T-helper 9 cell (primary cell): ENCODE measurements at regions not wholly inside any gene's neighbourhood (a gene's known extent, or its start where the extent isn't known, plus 50 kb on each side); places are given as distances from the start of the nearest gene placed in this dataset.
"Not testable (repeated sequence)": the region's sequence is repeated elsewhere in the genome, so short reads cannot be mapped to it uniquely, and the experiment has no call there.

Source experiments
- DNase-seq: peaks from one replicate; pipeline ENCODE4 v3.0.0-alpha.2; 2020

- no peak for DNase-seq
These were observed 52.1 kb downstream of the PWWP3B start for GRCh38 chrX:106220177-106220576.

GRCh38 chrX:106243376-106243775, 75.3 kb downstream of the PWWP3B start:
- DNase-seq: no peak

DNA sequence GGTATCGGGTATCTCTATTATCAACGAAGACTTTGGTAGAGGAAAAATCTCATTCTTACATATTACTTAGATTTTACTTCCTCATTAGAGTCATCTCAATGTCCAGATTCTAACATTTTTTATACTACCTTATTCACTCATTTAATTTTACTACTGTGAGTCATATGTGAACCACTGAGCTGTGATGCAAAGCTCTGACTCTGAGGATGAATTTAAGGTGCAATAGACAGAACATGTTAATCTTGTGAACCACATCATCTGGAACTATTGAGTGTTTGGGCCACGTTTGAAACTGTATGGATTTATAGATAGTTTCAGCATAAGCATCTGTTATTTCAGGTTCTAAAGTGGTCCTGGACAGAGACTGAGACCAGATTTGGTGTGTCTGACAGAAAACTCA, 78.4 kb downstream of the PWWP3B start:
- DNase-seq: no peak

DNA sequence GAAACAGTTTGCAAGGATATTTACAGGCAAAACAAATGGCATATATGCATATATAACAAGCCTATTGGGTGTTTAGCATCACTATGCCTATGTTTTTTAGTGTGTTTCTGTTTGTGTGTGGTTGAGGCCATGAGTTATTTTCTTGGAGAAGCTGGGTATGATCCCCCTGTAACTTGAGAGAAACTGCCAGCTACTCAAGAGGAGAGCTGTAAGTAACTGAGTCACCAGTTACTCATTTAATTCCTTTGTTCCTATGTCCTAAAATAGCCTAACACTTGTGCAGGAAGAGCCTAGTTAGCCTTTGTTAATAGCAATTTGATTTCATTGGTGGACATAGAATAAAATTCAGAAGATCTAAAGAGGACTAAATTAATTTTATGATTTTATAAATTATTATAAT, 79.1 kb downstream of the PWWP3B start:
- DNase-seq: no peak

- DNase-seq: no peak
These were observed 81.7 kb downstream of the PWWP3B start for GRCh38 chrX:106249706-106250379.

- DNase-seq: no peak
These were observed 95.7 kb downstream of the PWWP3B start for GRCh38 chrX:106263817-106264216.

DNA sequence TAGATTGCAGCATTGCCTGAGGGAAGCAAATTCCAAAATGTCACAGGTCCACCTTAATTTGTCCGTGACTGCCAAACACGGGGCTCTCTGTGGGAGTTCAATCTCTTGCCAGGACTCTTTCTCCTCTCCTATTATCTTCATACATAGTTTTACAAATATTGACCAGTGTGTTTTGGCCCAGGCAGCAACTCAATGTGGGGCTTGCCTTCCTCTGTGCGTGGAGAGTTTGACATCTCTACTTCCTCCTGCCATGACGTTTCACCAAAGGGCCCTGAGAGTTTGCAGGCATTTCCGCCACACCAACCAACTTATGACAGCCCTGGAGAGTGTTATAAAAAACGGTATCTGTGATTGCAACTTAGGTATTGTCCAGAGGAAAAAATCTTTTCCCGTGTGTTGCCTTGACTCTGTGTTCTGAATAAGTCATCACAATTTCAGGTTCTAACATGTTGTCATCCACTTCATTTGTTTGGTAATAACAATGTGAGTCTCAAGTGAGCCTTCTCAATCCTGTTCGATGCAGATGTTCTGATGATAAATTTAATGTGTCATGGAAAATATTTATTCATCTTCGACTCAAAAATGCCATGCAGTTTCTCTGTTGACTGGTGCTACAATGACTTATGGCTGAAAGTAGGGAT, 106.0 kb downstream of the PWWP3B start:
- DNase-seq: not testable (repeated sequence)

DNA sequence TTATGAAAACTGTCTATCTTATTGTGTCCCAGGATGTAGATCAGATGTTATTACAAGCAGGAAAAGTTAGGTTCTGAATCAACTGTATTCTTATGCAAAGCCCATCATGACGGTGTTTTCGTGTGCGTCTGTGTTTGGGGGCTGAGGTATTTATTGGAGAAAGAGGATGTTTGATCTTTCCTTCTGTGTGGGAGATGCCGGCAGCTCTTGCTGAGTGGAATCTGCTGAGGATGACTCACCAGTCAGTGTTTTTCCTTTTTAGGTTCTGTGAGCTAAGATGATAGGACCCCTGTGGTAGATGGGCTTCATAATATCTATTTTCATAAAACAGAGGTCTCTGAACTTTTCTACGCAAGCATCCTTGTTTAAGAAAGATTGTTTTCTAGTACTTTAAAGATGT, 107.1 kb downstream of the PWWP3B start:
- DNase-seq: not testable (repeated sequence)

- DNase-seq: no peak
These were observed 110.8 kb downstream of the PWWP3B start for GRCh38 chrX:106278951-106279350.

- DNase-seq: no peak
These were observed 113.3 kb downstream of the PWWP3B start for GRCh38 chrX:106281383-106281782.

GRCh38 chrX:106283841-106284240, 115.7 kb downstream of the PWWP3B start:
- DNase-seq: no peak

- DNase-seq: no peak
These were observed 116.4 kb downstream of the PWWP3B start for GRCh38 chrX:106284431-106285025.

DNA sequence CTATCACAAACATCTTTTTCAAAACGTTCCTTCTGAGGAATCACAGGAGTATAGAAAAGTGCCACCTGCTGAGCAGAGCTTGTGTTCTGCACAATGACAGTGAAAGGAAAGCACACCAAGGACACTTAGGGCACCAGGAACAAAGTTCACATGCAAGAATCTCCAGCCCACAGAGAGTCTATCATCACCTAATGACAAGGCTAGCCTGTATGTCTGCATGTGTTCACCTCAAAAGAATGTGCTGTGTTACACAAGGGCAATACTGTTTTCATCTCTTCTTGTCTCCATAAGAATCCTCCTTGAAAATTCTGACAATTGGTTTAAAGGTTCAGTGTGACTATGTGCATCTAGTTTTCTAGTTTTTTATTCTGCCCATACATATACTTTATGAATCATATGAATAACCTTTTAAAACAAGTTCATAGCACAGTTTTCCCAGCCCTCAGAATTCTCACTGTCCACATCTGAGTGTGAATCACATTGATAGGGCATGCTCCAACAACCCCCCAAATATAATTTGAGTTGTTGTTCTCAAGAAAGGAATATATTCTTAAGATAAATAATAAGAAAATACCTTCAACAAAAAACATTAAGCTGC, 118.0 kb downstream of the PWWP3B start:
- no peak for DNase-seq

- not testable (repeated sequence) for DNase-seq
These were observed 122.7 kb downstream of the PWWP3B start for GRCh38 chrX:106290778-106291177.

DNA sequence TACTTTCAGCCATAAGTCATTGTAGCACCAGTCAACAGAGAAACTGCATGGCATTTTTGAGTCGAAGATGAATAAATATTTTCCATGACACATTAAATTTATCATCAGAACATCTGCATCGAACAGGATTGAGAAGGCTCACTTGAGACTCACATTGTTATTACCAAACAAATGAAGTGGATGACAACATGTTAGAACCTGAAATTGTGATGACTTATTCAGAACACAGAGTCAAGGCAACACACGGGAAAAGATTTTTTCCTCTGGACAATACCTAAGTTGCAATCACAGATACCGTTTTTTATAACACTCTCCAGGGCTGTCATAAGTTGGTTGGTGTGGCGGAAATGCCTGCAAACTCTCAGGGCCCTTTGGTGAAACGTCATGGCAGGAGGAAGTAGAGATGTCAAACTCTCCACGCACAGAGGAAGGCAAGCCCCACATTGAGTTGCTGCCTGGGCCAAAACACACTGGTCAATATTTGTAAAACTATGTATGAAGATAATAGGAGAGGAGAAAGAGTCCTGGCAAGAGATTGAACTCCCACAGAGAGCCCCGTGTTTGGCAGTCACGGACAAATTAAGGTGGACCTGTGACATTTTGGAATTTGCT, 123.8 kb downstream of the PWWP3B start:
- DNase-seq: not testable (repeated sequence)

GRCh38 chrX:106300239-106300638, 132.1 kb downstream of the PWWP3B start:
- DNase-seq: no peak

DNA sequence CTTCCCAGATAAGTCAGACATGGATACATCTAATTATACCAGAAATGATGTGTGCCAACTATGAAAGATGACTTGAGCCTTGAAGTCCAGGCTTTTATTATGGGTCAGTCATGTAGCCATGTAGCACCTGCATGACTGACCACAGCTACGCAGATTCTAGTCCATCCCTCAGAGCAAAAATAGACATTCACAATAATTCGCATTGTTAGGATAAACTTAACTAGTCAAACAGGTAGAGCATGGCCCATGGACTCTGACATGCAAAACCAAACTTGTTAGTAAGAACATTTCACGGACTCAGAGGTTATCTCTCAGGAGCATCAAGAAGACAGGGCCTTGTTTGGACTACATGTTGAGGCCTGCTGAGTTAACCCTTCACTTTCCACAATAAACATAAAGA, 132.6 kb downstream of the PWWP3B start:
- no peak for DNase-seq

DNA sequence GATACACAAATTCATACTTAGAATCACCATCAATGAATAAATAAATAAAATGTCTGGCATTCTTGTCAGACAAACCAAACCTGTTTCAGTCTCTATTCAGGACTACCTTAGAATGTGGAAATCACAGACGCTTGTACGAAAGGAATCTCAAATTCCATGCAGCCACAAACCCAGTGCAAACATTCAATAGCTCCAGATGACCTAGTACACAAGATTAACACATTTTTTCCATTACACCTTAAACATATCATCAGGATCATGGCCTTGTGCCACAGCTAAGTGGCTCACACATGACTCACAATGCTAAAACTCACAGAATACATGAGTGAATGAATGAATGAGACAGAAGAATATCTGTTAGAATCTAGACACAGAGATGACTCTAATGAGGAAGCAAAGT, 134.2 kb downstream of the PWWP3B start:
- no peak for DNase-seq

- no peak for DNase-seq
These were observed 138.4 kb downstream of the PWWP3B start for GRCh38 chrX:106306391-106306947.

DNA sequence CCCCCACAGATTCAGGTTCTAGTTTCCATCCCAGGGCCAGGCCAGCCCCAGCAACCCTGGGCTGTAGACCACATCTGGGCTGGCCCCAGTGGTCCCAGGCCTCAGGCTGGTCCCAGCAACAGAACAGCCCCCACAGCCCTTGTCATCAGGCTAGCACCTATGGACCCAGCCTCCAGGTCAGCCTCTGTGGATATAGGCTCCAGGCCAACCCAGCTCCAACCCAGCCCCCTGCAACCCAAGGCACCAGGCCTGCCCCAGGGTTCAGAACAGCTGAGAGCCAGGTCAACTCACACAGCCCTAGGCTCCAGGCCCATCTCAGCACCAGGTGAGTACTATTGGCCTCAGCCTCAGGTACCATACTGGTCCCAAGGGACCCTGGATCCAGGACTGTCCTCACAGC, 155.3 kb downstream of the PWWP3B start:
- DNase-seq: no peak

- DNase-seq: no peak
These were observed 163.5 kb downstream of the PWWP3B start for GRCh38 chrX:106331606-106332005.

- no peak for DNase-seq
These were observed 173.7 kb downstream of the PWWP3B start for GRCh38 chrX:106341823-106342222.

GRCh38 chrX:106356580-106356979, 188.5 kb downstream of the PWWP3B start:
- no peak for DNase-seq
